ENCODE measurements at regions not wholly inside any gene's neighbourhood (a gene's known extent, or its start where the extent isn't known, plus 50 kb on each side); places are given as distances from the start of the nearest gene placed in this dataset.

GRCh38 chr5:118208031-118208453, 780.3 kb downstream of the DTWD2 start:
- Mint-ChIP-seq H3K27ac (ENCODE audit: unreplicated experiment) (no peak overlapping the region), H3K36me3 (ENCODE audit: low read depth) (no peaks in the 10 kb centered on the region), H3K4me3 (ENCODE audit: unreplicated experiment) (no peak overlapping the region), H3K4me1 (ENCODE audit: low read depth) (no peaks in the 10 kb centered on the region), H3K9me3 (ENCODE audit: low read depth) (peaks cover 14% of the 10 kb centered on the region), H3K27me3 (ENCODE audit: low read depth) (peaks cover 3% of the 10 kb centered on the region)
- DNase-seq (ENCODE audit: low spot score) = peak; percentile 78
- TF ChIP-seq, protein P1, sequence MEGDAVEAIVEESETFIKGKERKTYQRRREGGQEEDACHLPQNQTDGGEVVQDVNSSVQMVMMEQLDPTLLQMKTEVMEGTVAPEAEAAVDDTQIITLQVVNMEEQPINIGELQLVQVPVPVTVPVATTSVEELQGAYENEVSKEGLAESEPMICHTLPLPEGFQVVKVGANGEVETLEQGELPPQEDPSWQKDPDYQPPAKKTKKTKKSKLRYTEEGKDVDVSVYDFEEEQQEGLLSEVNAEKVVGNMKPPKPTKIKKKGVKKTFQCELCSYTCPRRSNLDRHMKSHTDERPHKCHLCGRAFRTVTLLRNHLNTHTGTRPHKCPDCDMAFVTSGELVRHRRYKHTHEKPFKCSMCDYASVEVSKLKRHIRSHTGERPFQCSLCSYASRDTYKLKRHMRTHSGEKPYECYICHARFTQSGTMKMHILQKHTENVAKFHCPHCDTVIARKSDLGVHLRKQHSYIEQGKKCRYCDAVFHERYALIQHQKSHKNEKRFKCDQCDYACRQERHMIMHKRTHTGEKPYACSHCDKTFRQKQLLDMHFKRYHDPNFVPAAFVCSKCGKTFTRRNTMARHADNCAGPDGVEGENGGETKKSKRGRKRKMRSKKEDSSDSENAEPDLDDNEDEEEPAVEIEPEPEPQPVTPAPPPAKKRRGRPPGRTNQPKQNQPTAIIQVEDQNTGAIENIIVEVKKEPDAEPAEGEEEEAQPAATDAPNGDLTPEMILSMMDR (IDR thresholded peaks at IDR 0.05) = no peak

- Mint-ChIP-seq H3K9me3 (ENCODE audit: low read depth) (peaks cover 3% of the 10 kb centered on the region), H3K27ac (ENCODE audit: unreplicated experiment) (no peak overlapping the region)
These were observed 788.5 kb downstream of the DTWD2 start for GRCh38 chr5:118199801-118200200.

GRCh38 chr5:118196229-118196628, 792.1 kb downstream of the DTWD2 start:
- peaks cover 8% of the 10 kb centered on the region for H3K4me1 Mint-ChIP-seq (ENCODE audit: low read depth)

More at GRCh38 chr5:118199801-118200200, 788.5 kb downstream of the DTWD2 start:
- Mint-ChIP-seq H3K27me3 (ENCODE audit: low read depth) (no peaks in the 10 kb centered on the region), H3K36me3 (ENCODE audit: low read depth) (no peaks in the 10 kb centered on the region), H3K4me1 (ENCODE audit: low read depth) (peaks cover 8% of the 10 kb centered on the region), H3K4me3 (ENCODE audit: unreplicated experiment) (no peak overlapping the region)
- TF ChIP-seq, protein P1 (IDR thresholded peaks at IDR 0.05) = no peak
- DNase-seq (ENCODE audit: low spot score) = no peak

DNA sequence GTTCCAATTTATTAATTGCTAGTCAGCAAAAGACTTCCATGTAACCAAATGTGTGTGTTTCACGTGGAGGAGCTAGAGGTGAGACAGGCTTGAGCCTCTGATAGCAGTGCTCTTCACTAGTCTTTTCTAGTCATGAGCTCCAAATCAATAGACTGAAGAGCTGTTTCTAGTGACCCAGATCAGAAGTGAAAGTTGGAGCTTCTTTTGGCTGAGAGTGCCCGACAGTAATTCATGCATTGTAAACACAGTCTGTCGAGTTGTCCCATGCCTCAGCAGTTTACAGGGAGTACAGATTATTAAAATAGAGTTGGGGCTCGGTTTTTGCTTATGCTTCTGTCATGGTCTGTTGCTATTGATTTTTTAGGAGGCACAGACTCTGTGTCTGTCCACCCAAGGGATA, 793.1 kb downstream of the DTWD2 start:
- TF ChIP-seq, protein P1 (IDR thresholded peaks at IDR 0.05) = no peak
- DNase-seq (ENCODE audit: low spot score) = no peak

More at GRCh38 chr5:118196229-118196628, 792.1 kb downstream of the DTWD2 start:
- DNase-seq (ENCODE audit: low spot score) = no peak
- Mint-ChIP-seq H3K36me3 (ENCODE audit: low read depth) (no peaks in the 10 kb centered on the region), H3K9me3 (ENCODE audit: low read depth) (no peaks in the 10 kb centered on the region), H3K27ac (ENCODE audit: unreplicated experiment) (no peak overlapping the region), H3K27me3 (ENCODE audit: low read depth) (no peaks in the 10 kb centered on the region), H3K4me3 (ENCODE audit: unreplicated experiment) (no peak overlapping the region)
- TF ChIP-seq, protein P1 (IDR thresholded peaks at IDR 0.05) = no peak

GRCh38 chr5:118193194-118193905, 795.0 kb downstream of the DTWD2 start:
- H3K27ac Mint-ChIP-seq (ENCODE audit: unreplicated experiment) = no peak overlapping the region
- H3K4me3 Mint-ChIP-seq (ENCODE audit: unreplicated experiment) = no peak overlapping the region
- no peak for DNase-seq (ENCODE audit: low spot score)
- H3K27me3 Mint-ChIP-seq (ENCODE audit: low read depth) = no peaks in the 10 kb centered on the region
- H3K9me3 Mint-ChIP-seq (ENCODE audit: low read depth) = no peaks in the 10 kb centered on the region
- TF ChIP-seq, protein P1 (IDR thresholded peaks at IDR 0.05) = no peak
- no peaks in the 10 kb centered on the region for H3K36me3 Mint-ChIP-seq (ENCODE audit: low read depth)
- H3K4me1 Mint-ChIP-seq (ENCODE audit: low read depth) = no peaks in the 10 kb centered on the region

More for the DNA sequence above, 793.1 kb downstream of the DTWD2 start:
- Mint-ChIP-seq H3K36me3 (ENCODE audit: low read depth) (no peaks in the 10 kb centered on the region), H3K27ac (ENCODE audit: unreplicated experiment) (no peak overlapping the region), H3K27me3 (ENCODE audit: low read depth) (no peaks in the 10 kb centered on the region), H3K9me3 (ENCODE audit: low read depth) (no peaks in the 10 kb centered on the region), H3K4me1 (ENCODE audit: low read depth) (peaks cover 8% of the 10 kb centered on the region), H3K4me3 (ENCODE audit: unreplicated experiment) (no peak overlapping the region)
